ENCODE measurements at regions not wholly inside any gene's neighbourhood (a gene's known extent, or its start where the extent isn't known, plus 50 kb on each side); places are given as distances from the start of the nearest gene placed in this dataset.

DNA sequence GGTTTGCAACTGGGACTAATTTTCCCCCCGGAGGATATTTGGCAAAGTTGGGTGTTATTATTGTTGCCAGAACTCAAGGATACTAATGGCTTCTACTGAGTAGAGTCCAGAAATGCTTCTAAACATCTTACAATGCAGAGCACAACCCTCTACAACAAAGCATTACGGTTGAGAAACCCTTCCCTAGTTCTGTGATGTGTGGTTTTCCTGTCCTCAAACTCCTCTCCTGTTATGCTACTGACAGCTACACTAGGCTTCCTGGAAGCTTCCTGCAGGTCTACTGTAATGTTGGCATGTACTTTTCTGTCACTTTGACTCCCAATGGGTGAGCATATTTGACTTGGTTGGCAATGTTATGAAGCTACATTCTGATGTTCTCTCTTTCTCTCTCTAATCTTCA lies 1656.9 kb downstream of the MRPL39 start:
- TF ChIP-seq POLR2A (IDR thresholded peaks at IDR 0.05) (no peak), CTCF (IDR thresholded peaks at IDR 0.05) (no peak)

Measured in lower leg skin (tissue), 3 donors.